ENCODE measurements at regions not wholly inside any gene's neighbourhood (a gene's known extent, or its start where the extent isn't known, plus 50 kb on each side); places are given as distances from the start of the nearest gene placed in this dataset.
A peak's percentile ranks its signal among the peaks of the same experiment; 100 is the strongest.

- no peak for DNase-seq (ENCODE audit: low spot score)
- TF ChIP-seq CTCF (IDR thresholded peaks at IDR 0.05): no peak
Observed at GRCh38 chr9:109888695-109889094, 108.7 kb downstream of the PALM2AKAP2 start.

GRCh38 chr9:109889456-109889855 lies 109.5 kb downstream of the PALM2AKAP2 start:
- H3K4me3 ChIP-seq: no peak overlapping the region
- DNase-seq (ENCODE audit: low spot score): no peak
- no peak overlapping the region for H3K27ac ChIP-seq
- TF ChIP-seq CTCF (IDR thresholded peaks at IDR 0.05): no peak

More at GRCh38 chr9:109888695-109889094, 108.7 kb downstream of the PALM2AKAP2 start:
- Histone ChIP-seq H3K4me3 (no peak overlapping the region), H3K27ac (no peak overlapping the region)

GRCh38 chr9:109893241-109893640 lies 113.2 kb downstream of the PALM2AKAP2 start:
- Histone ChIP-seq H3K27ac (no peak overlapping the region), H3K4me3 (no peak overlapping the region)
- no peak for DNase-seq (ENCODE audit: low spot score)
- no peak for TF ChIP-seq CTCF (IDR thresholded peaks at IDR 0.05)

GRCh38 chr9:109894473-109894872 lies 114.5 kb downstream of the PALM2AKAP2 start:
- no peak for DNase-seq (ENCODE audit: low spot score)
- Histone ChIP-seq H3K4me3 (no peak overlapping the region), H3K27ac (peak overlapping the region in 1 of 2 donors; percentile 10)
- TF ChIP-seq CTCF (IDR thresholded peaks at IDR 0.05): no peak

- no peak for DNase-seq (ENCODE audit: low spot score)
- Histone ChIP-seq H3K27ac (peak overlapping the region in 1 of 2 donors; percentile 10), H3K4me3 (no peak overlapping the region)
- TF ChIP-seq CTCF (IDR thresholded peaks at IDR 0.05): no peak
Observed at GRCh38 chr9:109894921-109895758, 115.1 kb downstream of the PALM2AKAP2 start.

GRCh38 chr9:109901201-109901600 lies 121.2 kb downstream of the PALM2AKAP2 start:
- Histone ChIP-seq H3K27ac (no peak overlapping the region), H3K4me3 (no peak overlapping the region)
- TF ChIP-seq CTCF (IDR thresholded peaks at IDR 0.05): no peak
- no peak for DNase-seq (ENCODE audit: low spot score)

Measured in coronary artery (tissue), 2 donors.